Mesodermal cell (in vitro differentiated cells): ENCODE measurements at regions not wholly inside any gene's neighbourhood (a gene's known extent, or its start where the extent isn't known, plus 50 kb on each side); places are given as distances from the start of the nearest gene placed in this dataset.

Experiments used
- H3K27ac ChIP-seq: 2 replicates; pipeline ENCODE4 v1.7.0; 2013; ENCODE audit warnings: mild to moderate bottlenecking, low read depth, low read length, moderate library complexity; ENCODE audit not compliant: severe bottlenecking
- H3K36me3 ChIP-seq: 2 replicates; pipeline ENCODE4 v1.7.1; 2013; ENCODE audit warnings: mild to moderate bottlenecking, low read length, moderate library complexity; ENCODE audit not compliant: control insufficient read depth, insufficient read depth
- H3K4me1 ChIP-seq: one replicate; pipeline ENCODE4 v1.7.1; 2013; ENCODE audit warnings: mild to moderate bottlenecking, low read length; ENCODE audit not compliant: insufficient read depth, control insufficient read depth, poor library complexity, severe bottlenecking
- H3K4me3 ChIP-seq: 2 replicates; pipeline ENCODE4 v1.7.0; 2013; ENCODE audit warnings: low read length, control low read depth, mild to moderate bottlenecking; ENCODE audit not compliant: insufficient read depth, poor library complexity, severe bottlenecking; ENCODE audit errors: extremely low read depth
- H3K9me3 ChIP-seq: 2 replicates; pipeline ENCODE4 v1.7.1; 2013; ENCODE audit warnings: mild to moderate bottlenecking, low read length, moderate library complexity; ENCODE audit not compliant: control insufficient read depth
- WGBS, 2 experiments: methylation state at CpG; one replicate each; pipeline ENCODE4 v1.1.5; 2013; ENCODE audit warnings: missing lambda C conversion rate in 2 of 2; ENCODE audit not compliant: insufficient coverage in 2 of 2; 5-methylcytosine and 5-hydroxymethylcytosine counted together

DNA sequence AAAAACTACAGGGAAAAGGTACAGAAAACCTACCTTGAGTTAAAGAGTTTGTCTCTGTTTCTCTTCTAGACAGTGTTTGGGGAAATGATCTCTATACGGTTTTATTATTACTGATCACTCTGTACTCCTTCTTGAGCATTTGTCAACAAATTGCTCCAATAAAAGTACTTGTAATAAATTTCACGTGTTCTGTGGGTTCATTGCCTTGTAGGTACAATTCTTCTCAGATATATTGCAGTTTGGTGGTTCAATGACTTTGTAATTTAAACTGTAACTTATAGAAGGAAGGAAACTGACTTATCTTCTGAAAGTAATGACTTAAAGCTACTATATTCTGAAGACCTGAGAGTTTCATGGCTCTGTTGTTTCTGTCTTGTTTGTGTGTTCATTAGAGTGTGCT, 319.9 kb upstream of the PCSK5 start:
- H3K9me3 ChIP-seq: no peaks in the 10 kb centered on the region
- no peak overlapping the region for H3K4me3 ChIP-seq
- no peak overlapping the region for H3K27ac ChIP-seq
- WGBS, 2 experiments: no CpG with 5 or more reads among the region's 2 CpGs
- no peaks in the 10 kb centered on the region for H3K4me1 ChIP-seq
- no peaks in the 10 kb centered on the region for H3K36me3 ChIP-seq

DNA sequence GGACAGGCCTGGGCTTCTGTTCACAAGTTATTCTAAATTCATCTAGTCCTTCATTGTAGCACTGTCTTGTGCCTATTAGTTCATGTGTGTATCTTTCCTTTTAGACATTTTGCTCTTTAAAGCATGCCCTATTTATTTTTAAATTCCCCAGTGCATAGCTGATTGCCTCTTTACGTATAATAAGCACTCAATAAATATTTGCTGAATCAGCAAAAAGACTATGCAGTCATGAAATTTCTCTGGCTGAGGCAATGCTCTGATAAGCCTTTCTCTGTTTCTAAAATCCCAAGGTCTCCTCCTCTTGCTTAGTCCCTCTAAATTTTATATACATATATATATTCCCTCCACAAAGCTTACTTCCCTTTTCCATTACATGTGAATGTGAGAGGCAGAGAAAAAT, 315.9 kb upstream of the PCSK5 start:
- WGBS, 2 experiments: 92 to 100% methylated on average over 1 of the region's 1 CpG
- H3K36me3 ChIP-seq: no peaks in the 10 kb centered on the region
- no peak overlapping the region for H3K4me3 ChIP-seq

DNA sequence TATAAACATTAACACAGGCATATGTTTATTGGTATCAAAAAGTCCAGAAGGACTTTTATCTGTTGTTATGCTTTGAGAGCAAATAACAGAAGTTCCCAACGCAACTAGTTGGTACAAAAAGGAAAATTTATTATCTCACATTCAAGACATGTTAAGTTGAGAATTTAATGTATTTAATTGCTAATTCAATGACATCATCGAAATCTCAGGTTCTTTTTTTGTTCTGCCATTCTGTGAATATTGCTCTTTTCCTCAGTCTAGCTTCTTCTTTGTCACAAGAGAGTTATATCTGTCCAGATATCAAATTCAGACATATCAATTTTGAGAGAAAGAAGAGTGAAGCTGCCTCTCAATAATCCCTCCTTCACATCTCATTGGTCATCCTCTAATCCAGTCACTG, 307.6 kb upstream of the PCSK5 start:
- 83% methylated on average over 1 of the region's 2 CpGs; no CpG with 5 or more reads in 1 of the 2 experiments for WGBS, 2 experiments
- no peaks in the 10 kb centered on the region for H3K36me3 ChIP-seq
- H3K9me3 ChIP-seq: no peaks in the 10 kb centered on the region
- no peak overlapping the region for H3K27ac ChIP-seq
- H3K4me3 ChIP-seq: no peak overlapping the region
- no peaks in the 10 kb centered on the region for H3K4me1 ChIP-seq

More for the DNA sequence above, 315.9 kb upstream of the PCSK5 start:
- Histone ChIP-seq H3K4me1 (no peaks in the 10 kb centered on the region), H3K9me3 (no peaks in the 10 kb centered on the region), H3K27ac (no peak overlapping the region)

DNA sequence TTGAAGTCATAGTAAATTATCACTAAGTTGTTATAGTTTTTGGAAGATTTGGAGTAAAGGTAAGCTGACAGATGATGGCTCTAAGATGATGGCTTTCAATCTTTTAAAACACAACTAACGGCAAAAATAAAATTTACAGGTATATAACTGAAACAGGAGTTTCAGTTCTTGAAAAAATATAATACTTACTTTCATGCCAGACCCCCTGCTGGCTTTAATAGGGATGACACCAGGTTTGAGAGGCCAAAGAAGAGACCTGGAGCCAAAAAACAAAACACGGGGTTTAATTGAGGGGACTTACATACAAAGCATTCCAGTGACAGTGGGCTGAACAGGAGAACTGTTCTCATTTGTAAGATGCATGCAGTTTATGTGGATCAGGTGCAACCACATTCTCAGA, 301.7 kb upstream of the PCSK5 start:
- Histone ChIP-seq H3K27ac (no peak overlapping the region), H3K36me3 (no peaks in the 10 kb centered on the region), H3K9me3 (no peaks in the 10 kb centered on the region), H3K4me3 (no peak overlapping the region), H3K4me1 (no peaks in the 10 kb centered on the region)
- WGBS, 2 experiments: 71% methylated on average over 1 of the region's 2 CpGs; no CpG with 5 or more reads in 1 of the 2 experiments

DNA sequence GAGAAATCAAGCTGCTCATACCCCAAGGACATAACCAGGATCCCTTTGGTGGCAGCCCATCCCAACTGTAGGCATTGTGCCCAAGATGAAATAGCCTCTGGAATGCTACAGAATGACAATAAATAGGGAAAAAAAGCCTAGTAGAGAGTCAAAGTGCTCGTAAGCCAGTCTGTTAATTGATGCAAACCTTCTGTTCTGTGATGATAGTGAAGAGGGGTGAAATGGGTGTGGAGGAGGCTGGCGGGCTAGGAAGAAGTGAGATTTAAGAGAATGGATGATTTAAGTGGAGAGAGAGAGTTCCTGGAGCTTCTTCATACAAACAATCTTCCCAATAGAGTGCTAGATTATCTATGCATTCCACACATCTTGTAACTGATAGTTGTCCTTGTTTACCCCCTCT, 301.0 kb upstream of the PCSK5 start:
- Histone ChIP-seq H3K36me3 (no peaks in the 10 kb centered on the region), H3K9me3 (no peaks in the 10 kb centered on the region), H3K27ac (no peak overlapping the region), H3K4me3 (no peak overlapping the region), H3K4me1 (no peaks in the 10 kb centered on the region)
- 73 to 75% methylated on average over 1 of the region's 2 CpGs for WGBS, 2 experiments

DNA sequence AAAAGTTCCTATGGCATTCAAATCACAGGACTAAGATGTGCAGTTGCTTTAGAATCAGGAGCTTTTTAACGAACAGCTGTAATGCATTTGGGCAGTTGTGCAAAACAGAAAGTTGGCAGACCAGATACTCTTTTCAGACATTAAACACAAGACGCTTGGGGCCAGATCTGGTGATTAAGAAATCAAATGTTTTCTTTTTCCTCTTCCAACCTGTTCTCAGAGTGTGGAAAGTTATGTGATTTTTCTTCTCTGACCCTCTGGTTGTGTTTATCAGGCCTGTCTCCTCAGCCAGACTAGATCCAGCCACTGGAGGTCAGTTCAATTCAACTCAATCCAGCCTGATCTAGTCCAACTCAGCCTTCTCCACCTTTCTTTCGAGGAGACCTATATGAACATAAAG, 298.5 kb upstream of the PCSK5 start:
- Histone ChIP-seq H3K9me3 (no peaks in the 10 kb centered on the region), H3K4me1 (no peaks in the 10 kb centered on the region), H3K27ac (no peak overlapping the region), H3K36me3 (no peaks in the 10 kb centered on the region), H3K4me3 (no peak overlapping the region)
- WGBS, 2 experiments: 76 to 83% methylated on average over 2 to 3 of the region's 3 CpGs

DNA sequence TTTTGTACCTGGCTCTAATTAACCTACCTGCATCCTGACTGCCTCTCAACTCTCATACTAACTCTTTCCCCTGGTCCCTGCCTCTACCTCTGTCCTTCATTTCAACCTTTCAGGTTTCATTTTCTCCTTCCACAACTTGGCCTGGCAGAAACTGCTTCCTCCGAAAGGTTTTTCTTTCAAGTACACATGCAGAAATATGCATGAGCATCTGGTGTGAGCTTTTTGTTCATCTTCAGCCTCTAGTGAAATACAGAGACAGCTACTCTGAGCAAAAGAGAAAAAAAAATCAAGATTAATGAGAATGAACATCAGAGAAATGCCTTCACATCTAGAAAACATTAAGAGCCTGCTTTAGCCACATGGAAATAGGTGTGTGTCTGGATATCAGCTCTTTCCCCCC, 297.9 kb upstream of the PCSK5 start:
- Histone ChIP-seq H3K27ac (no peak overlapping the region), H3K9me3 (no peaks in the 10 kb centered on the region), H3K4me1 (no peaks in the 10 kb centered on the region), H3K36me3 (no peaks in the 10 kb centered on the region), H3K4me3 (no peak overlapping the region)
- 86% methylated on average over 1 of the region's 1 CpG; no CpG with 5 or more reads in 1 of the 2 experiments for WGBS, 2 experiments

DNA sequence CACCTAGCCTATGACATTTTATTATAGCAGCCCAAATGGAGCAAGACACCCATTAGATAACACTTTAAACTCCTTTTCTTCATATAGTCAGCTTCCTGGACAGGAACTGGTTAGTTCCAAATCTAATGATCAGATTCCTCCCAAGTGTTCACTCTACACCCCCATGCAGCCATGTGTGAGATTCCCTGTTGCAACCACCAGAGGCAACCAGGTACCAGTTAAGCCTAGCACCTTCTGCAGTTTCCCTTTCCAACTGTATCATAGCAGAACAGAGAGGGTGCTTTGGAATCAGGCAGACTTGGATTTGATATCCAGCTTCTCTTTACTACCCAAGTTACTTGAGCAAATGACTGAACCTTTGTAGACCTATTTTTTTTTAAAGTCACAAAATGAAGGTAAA, 296.6 kb upstream of the PCSK5 start:
- Histone ChIP-seq H3K4me1 (no peaks in the 10 kb centered on the region), H3K4me3 (no peak overlapping the region), H3K9me3 (no peaks in the 10 kb centered on the region), H3K27ac (no peak overlapping the region), H3K36me3 (no peaks in the 10 kb centered on the region)

DNA sequence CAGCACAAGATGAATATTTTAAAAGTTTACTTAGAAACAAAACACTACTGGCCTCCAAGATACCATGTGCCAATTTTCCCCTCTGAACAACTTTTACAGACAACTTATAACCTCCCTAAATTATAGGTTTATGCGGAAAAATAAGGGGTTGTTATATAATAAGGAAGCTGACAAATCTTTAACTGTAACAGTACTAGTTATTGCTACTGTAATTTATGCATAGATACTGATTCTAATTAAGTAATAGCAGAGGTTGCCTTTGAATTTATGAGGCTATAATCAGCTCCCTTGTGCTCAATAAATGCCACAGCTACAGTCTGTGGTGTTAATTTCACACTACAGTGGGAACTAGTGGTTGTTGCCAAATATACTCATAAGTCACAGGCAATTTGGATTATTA, 291.3 kb upstream of the PCSK5 start:
- Histone ChIP-seq H3K9me3 (no peaks in the 10 kb centered on the region), H3K4me1 (peaks cover 3% of the 10 kb centered on the region), H3K27ac (no peak overlapping the region), H3K36me3 (no peaks in the 10 kb centered on the region), H3K4me3 (no peak overlapping the region)
- WGBS, 2 experiments: no CpG with 5 or more reads among the region's 1 CpG

DNA sequence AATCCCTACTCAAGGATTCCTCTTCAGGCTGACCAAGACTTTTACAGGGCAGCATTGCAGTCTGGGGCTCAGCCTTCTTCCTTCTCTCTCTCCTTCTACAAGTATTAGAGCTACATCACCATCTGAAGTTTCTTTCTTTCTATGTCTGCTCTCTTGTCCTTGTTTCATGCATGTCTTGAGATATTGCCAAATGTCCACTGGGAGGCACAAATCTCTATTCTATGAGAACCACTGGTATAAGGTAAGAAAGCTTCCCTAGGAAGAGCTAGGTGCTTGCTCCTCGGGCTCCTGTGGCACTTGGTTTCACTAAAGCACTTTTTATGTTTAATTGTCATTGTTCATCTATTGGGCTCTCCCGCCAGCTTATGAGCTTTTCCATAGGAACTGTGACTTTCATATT, 289.2 kb upstream of the PCSK5 start:
- no peak overlapping the region for H3K4me3 ChIP-seq
- 82% methylated on average over 1 of the region's 2 CpGs; no CpG with 5 or more reads in 1 of the 2 experiments for WGBS, 2 experiments
- H3K4me1 ChIP-seq: peaks cover 3% of the 10 kb centered on the region
- no peaks in the 10 kb centered on the region for H3K36me3 ChIP-seq
- H3K27ac ChIP-seq: no peak overlapping the region
- no peaks in the 10 kb centered on the region for H3K9me3 ChIP-seq

DNA sequence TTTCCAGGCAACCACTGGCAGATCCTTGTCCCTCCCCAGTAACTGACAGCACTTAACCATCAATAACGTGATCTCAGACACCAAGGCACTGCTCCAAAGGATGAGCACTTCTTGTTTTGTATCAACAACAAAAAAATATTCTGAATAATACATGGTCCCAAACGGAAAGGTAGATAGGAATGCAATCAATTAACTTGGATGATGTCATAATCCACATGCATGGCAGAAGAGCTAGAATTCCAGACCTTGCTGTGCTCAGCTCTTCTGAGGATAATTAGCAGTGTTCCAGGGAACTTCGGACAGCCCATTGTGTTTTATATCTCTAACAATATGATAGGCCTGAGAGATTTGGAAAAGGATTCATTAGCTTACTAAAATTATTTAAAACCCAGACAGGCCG, 288.4 kb upstream of the PCSK5 start:
- H3K27ac ChIP-seq: no peak overlapping the region
- 90 to 100% methylated on average over 1 to 3 of the region's 4 CpGs for whole genome bisulfite sequencing, 2 experiments
- H3K4me3 ChIP-seq: no peak overlapping the region
- H3K4me1 ChIP-seq: peaks cover 3% of the 10 kb centered on the region
- H3K9me3 ChIP-seq: no peaks in the 10 kb centered on the region
- H3K36me3 ChIP-seq: no peaks in the 10 kb centered on the region

DNA sequence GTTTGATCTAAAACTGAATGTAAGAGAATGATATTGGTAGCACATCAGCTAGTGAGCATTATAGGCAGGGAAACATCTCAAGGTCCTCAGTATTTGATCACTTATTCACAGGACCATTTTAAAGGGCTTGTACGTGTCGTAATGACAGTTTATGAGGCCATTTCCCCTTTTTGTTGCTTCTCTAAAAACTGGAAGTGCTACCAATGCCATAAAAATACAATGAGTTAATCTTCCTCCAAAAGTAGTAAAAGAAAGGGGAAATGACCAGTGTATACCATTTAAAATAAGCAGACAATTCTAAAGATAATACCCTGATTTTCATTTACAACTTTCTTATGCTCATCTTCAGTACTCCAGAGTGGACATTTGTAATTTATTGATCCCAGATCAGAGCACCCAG, 285.8 kb upstream of the PCSK5 start:
- H3K4me3 ChIP-seq: no peak overlapping the region
- H3K4me1 ChIP-seq: peaks cover 3% of the 10 kb centered on the region
- H3K36me3 ChIP-seq: no peaks in the 10 kb centered on the region
- H3K9me3 ChIP-seq: no peaks in the 10 kb centered on the region
- no peak overlapping the region for H3K27ac ChIP-seq
- WGBS, 2 experiments: 100% methylated on average over 2 of the region's 2 CpGs; no CpG with 5 or more reads in 1 of the 2 experiments
